GM19035 (cell line): ENCODE measurements at regions not wholly inside any gene's neighbourhood (a gene's known extent, or its start where the extent isn't known, plus 50 kb on each side); places are given as distances from the start of the nearest gene placed in this dataset.
"Not testable (repeated sequence)": the region's sequence is repeated elsewhere in the genome, so short reads cannot be mapped to it uniquely, and the experiment has no call there.

Experiments
- ATAC-seq: cut with Tn5 transposase; IDR thresholded peaks from one replicate; pipeline ENCODE4 v1.9.1; 2021; ENCODE audit not compliant: unreplicated experiment

GRCh38 chr7:125490167-125490566, 560.5 kb upstream of the POT1 start:
- no peak for ATAC-seq

GRCh38 chr7:125485223-125485622, 555.6 kb upstream of the POT1 start:
- ATAC-seq = no peak

- ATAC-seq = no peak
Measured at GRCh38 chr7:125484755-125485154, 555.1 kb upstream of the POT1 start.

- ATAC-seq = no peak
Measured at GRCh38 chr7:125481323-125481722, 551.7 kb upstream of the POT1 start.

- no peak for ATAC-seq
Measured at GRCh38 chr7:125480762-125481161, 551.1 kb upstream of the POT1 start.

- ATAC-seq = no peak
Measured at GRCh38 chr7:125468855-125469174, 539.2 kb upstream of the POT1 start.

- ATAC-seq = no peak
Measured at GRCh38 chr7:125467996-125468854, 538.6 kb upstream of the POT1 start.

GRCh38 chr7:125465527-125465926, 535.9 kb upstream of the POT1 start:
- ATAC-seq = no peak

GRCh38 chr7:125462615-125463014, 533.0 kb upstream of the POT1 start:
- ATAC-seq = no peak

- ATAC-seq = no peak
Measured at GRCh38 chr7:125459038-125459437, 529.4 kb upstream of the POT1 start.

- ATAC-seq = no peak
Measured at GRCh38 chr7:125450749-125451148, 521.1 kb upstream of the POT1 start.

GRCh38 chr7:125445836-125446235, 516.2 kb upstream of the POT1 start:
- no peak for ATAC-seq

- no peak for ATAC-seq
Measured at GRCh38 chr7:125444864-125445263, 515.2 kb upstream of the POT1 start.

- no peak for ATAC-seq
Measured at GRCh38 chr7:125436220-125436619, 506.6 kb upstream of the POT1 start.

GRCh38 chr7:125431349-125431748, 501.7 kb upstream of the POT1 start:
- ATAC-seq = no peak

GRCh38 chr7:125430013-125430412, 500.4 kb upstream of the POT1 start:
- no peak for ATAC-seq

- no peak for ATAC-seq
Measured at GRCh38 chr7:125427676-125428075, 498.1 kb upstream of the POT1 start.

GRCh38 chr7:125425506-125425905, 495.9 kb upstream of the POT1 start:
- no peak for ATAC-seq

- no peak for ATAC-seq
Measured at GRCh38 chr7:125424721-125425120, 495.1 kb upstream of the POT1 start.

- no peak for ATAC-seq
Measured at GRCh38 chr7:125423458-125424155, 494.0 kb upstream of the POT1 start.

- ATAC-seq = not testable (repeated sequence)
Measured at GRCh38 chr7:125421407-125421806, 491.8 kb upstream of the POT1 start.

- no peak for ATAC-seq
Measured at GRCh38 chr7:125412890-125413665, 483.5 kb upstream of the POT1 start.
